H1 (cell line): ENCODE measurements at regions not wholly inside any gene's neighbourhood (a gene's known extent, or its start where the extent isn't known, plus 50 kb on each side); places are given as distances from the start of the nearest gene placed in this dataset.

Source experiments
- TF ChIP-seq, protein P1 (sequence below), 3 experiments: IDR thresholded peaks; 1 replicate in 2 of 3; 2 replicates in 1 of 3; pipeline versions ENCODE4 v1.5.1 to v1.6.1; 2011; ENCODE audit warnings: low read length in 3 of 3, mild to moderate bottlenecking in 3 of 3, inconsistent platforms in 2 of 3, low read depth in 1 of 3, moderate library complexity in 1 of 3; ENCODE audit not compliant: insufficient read depth in 1 of 3; ENCODE audit errors: control extremely low read depth in 1 of 3

DNA sequence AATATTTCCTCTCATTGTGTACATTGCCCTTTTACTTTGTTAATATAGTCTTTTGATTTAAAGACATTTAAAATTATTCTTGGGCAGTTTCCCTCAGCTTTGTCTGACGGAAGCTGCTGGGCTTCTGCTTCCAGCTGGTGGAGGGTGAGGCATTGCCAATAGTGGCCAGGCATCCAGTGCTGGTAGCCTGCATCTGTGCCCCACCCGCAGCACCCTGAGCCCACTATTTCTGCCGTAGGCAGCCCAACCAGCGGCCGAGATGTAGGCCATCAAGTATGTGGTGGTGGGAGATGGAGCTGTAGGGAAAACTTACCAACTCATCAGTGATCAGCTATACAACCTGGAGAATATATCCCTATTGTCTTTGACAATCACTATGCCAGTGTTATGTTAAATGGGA lies 226.0 kb upstream of the SYNCRIP start (continued):
- TF ChIP-seq, protein P1, sequence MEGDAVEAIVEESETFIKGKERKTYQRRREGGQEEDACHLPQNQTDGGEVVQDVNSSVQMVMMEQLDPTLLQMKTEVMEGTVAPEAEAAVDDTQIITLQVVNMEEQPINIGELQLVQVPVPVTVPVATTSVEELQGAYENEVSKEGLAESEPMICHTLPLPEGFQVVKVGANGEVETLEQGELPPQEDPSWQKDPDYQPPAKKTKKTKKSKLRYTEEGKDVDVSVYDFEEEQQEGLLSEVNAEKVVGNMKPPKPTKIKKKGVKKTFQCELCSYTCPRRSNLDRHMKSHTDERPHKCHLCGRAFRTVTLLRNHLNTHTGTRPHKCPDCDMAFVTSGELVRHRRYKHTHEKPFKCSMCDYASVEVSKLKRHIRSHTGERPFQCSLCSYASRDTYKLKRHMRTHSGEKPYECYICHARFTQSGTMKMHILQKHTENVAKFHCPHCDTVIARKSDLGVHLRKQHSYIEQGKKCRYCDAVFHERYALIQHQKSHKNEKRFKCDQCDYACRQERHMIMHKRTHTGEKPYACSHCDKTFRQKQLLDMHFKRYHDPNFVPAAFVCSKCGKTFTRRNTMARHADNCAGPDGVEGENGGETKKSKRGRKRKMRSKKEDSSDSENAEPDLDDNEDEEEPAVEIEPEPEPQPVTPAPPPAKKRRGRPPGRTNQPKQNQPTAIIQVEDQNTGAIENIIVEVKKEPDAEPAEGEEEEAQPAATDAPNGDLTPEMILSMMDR (IDR thresholded peaks at IDR 0.05; ENCODE audit: control extremely low read depth in 1 of 3, insufficient read depth in 1 of 3, low read depth in 1 of 3, low read length in 3 of 3), result no peak
